ENCODE measurements at regions not wholly inside any gene's neighbourhood (a gene's known extent, or its start where the extent isn't known, plus 50 kb on each side); places are given as distances from the start of the nearest gene placed in this dataset.

- TF ChIP-seq CTCF (IDR thresholded peaks at IDR 0.05 in 8 of 11, conservative IDR thresholded peaks at IDR 0.05 in 3 of 11) (no peak), POLR2A (IDR thresholded peaks at IDR 0.05) (no peak)
Measured at GRCh38 chr13:67520886-67521285, 290.8 kb upstream of the PCDH9 start.

Measured in spleen (tissue), 7 donors.